ENCODE measurements at regions not wholly inside any gene's neighbourhood (a gene's known extent, or its start where the extent isn't known, plus 50 kb on each side); places are given as distances from the start of the nearest gene placed in this dataset.

GRCh38 chr6:168725802-168726201, 284.8 kb downstream of the SMOC2 start:
- no peaks in the 10 kb centered on the region for H3K27me3 ChIP-seq
- no peak for DNase-seq
- 39 to 49% methylated on average over 12 of the region's 12 CpGs for WGBS, 2 donors
- H3K9me3 ChIP-seq = no peaks in the 10 kb centered on the region
- H3K4me3 ChIP-seq = no peak overlapping the region
- ATAC-seq = no peak
- no peak overlapping the region for H3K27ac ChIP-seq
- intact Hi-C loops (cut with DNase I) = no loop called here
- no peaks in the 10 kb centered on the region for H3K36me3 ChIP-seq (replicated peaks in 1 of 2; ENCODE audit: insufficient read depth in 1 of 2, low read depth in 2 of 2)
- H3K4me1 ChIP-seq = no peaks in the 10 kb centered on the region
- TF ChIP-seq POLR2A (IDR thresholded peaks at IDR 0.05) (no peak), CTCF (IDR thresholded peaks at IDR 0.05) (no peak)

DNA sequence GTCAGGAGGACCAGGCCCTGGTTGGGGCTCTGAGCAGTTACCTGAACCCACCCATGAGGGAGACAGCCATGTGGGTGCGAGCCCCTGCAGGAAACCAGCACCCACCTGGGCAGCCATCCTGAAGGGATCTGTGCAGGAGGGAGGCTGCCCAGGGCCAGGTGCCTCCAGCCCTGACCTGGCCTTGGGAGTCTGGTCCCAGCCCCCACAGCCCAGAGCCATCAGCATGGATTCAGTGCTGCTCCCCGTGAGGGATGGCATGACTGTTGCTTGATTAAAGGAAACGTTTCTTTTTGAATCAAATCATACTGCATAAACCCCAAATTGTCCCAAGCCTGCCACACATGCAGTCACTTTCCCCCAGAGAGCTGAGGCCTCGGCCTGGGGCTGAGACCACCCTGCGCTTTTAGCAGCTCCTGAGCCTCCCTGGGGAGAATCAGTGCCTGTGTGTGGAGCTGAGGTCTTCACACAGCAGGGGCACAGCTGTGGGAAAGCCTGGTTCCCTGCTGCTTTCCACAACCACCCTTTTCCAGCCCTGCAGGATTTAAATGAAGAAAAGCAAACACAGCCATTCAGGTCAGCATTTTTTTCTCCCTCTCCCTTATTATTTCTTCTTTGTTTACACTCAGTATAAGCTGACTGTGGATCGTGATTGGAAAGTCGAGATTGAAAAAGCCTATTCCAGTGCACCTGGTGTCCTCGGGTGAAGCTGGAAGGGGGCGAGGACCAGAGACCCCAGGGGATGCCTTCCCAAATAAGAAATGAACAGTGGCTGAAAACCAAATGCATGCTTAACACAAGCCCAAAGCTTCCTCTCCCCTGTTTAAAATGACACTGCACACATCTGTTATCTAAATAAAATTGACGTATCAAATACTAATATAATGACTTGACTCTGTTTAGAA, 283.9 kb downstream of the SMOC2 start:
- no peak for ATAC-seq
- Histone ChIP-seq H3K27me3 (no peaks in the 10 kb centered on the region), H3K27ac (no peak overlapping the region), H3K4me1 (no peaks in the 10 kb centered on the region), H3K4me3 (no peak overlapping the region), H3K36me3 (replicated peaks in 1 of 2; ENCODE audit: insufficient read depth in 1 of 2, low read depth in 2 of 2) (no peaks in the 10 kb centered on the region), H3K9me3 (no peaks in the 10 kb centered on the region)
- no peak for DNase-seq
- WGBS, 2 donors = 54 to 58% methylated on average over 9 to 10 of the region's 10 CpGs
- intact Hi-C loops (cut with DNase I) = no loop called here
- no peak for TF ChIP-seq POLR2A (IDR thresholded peaks at IDR 0.05)
- no peak for TF ChIP-seq CTCF (IDR thresholded peaks at IDR 0.05)

GRCh38 chr6:168724033-168724432, 283.0 kb downstream of the SMOC2 start:
- Histone ChIP-seq H3K27me3 (no peaks in the 10 kb centered on the region), H3K27ac (no peak overlapping the region), H3K9me3 (no peaks in the 10 kb centered on the region), H3K4me1 (no peaks in the 10 kb centered on the region), H3K4me3 (no peak overlapping the region), H3K36me3 (replicated peaks in 1 of 2; ENCODE audit: insufficient read depth in 1 of 2, low read depth in 2 of 2) (no peaks in the 10 kb centered on the region)
- intact Hi-C loops (cut with DNase I) = no loop called here
- ATAC-seq (no peak), DNase-seq (no peak)
- no peak for TF ChIP-seq CTCF (IDR thresholded peaks at IDR 0.05)
- TF ChIP-seq POLR2A (IDR thresholded peaks at IDR 0.05) = no peak
- 79 to 100% methylated on average over 1 of the region's 1 CpG for WGBS, 2 donors

DNA sequence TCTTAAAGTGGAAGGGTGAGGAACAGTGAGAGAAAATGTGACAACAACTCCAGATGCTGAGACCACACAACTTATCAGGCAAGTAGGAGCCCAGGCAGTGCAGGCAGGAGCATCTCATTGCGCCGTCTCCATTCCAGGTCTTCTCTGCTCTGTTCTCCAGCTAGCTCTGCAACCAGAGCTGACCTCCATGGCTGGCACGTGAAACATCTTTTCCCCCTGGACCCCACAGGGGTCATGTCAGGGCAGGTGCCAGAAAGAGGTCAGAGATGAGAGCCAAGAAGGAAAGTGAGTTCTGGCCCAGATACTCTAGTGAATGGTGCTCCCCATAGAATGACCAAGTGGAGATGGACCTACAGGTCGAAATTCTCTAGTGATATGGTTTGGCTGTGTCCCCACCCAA, 281.4 kb downstream of the SMOC2 start:
- Histone ChIP-seq H3K27ac (no peak overlapping the region), H3K4me3 (no peak overlapping the region), H3K4me1 (no peaks in the 10 kb centered on the region), H3K9me3 (no peaks in the 10 kb centered on the region), H3K27me3 (no peaks in the 10 kb centered on the region), H3K36me3 (replicated peaks in 1 of 2; ENCODE audit: insufficient read depth in 1 of 2, low read depth in 2 of 2) (no peaks in the 10 kb centered on the region)
- ATAC-seq (no peak), DNase-seq (no peak)
- intact Hi-C loops (cut with DNase I) = no loop called here
- no peak for TF ChIP-seq POLR2A (IDR thresholded peaks at IDR 0.05)
- TF ChIP-seq CTCF (IDR thresholded peaks at IDR 0.05) = no peak
- 75 to 81% methylated on average over 4 of the region's 4 CpGs for WGBS, 2 donors

- H3K27me3 ChIP-seq = no peaks in the 10 kb centered on the region
- DNase-seq (no peak), ATAC-seq (no peak)
- no peaks in the 10 kb centered on the region for H3K9me3 ChIP-seq
- no peak overlapping the region for H3K27ac ChIP-seq
- no peak overlapping the region for H3K4me3 ChIP-seq
- TF ChIP-seq CTCF (IDR thresholded peaks at IDR 0.05) (no peak), POLR2A (IDR thresholded peaks at IDR 0.05) (no peak)
- no peaks in the 10 kb centered on the region for H3K36me3 ChIP-seq (replicated peaks in 1 of 2; ENCODE audit: insufficient read depth in 1 of 2, low read depth in 2 of 2)
- no peaks in the 10 kb centered on the region for H3K4me1 ChIP-seq
- intact Hi-C loops (cut with DNase I) = no loop called here
- WGBS, 2 donors = 62 to 81% methylated on average over 6 of the region's 6 CpGs
Measured at GRCh38 chr6:168721571-168721970, 280.6 kb downstream of the SMOC2 start.

Data from body of pancreas (tissue), 4 donors.